ENCODE measurements at regions not wholly inside any gene's neighbourhood (a gene's known extent, or its start where the extent isn't known, plus 50 kb on each side); places are given as distances from the start of the nearest gene placed in this dataset.

- FAIRE-seq = no peak
- CTCF ChIA-PET (ENCODE audit: low intra/inter-chr PET ratio, low total read pairs) = no interaction called here
- Histone ChIP-seq H3K9me3 (ENCODE audit: low read length) (no peaks in the 10 kb centered on the region), H3K27ac (ENCODE audit: extremely low read length, insufficient read depth, low read length) (no peak overlapping the region), H3K36me3 (replicated peaks in 1 of 2; ENCODE audit: control insufficient read depth in 1 of 2, insufficient read depth in 2 of 2, low read length in 2 of 2) (no peaks in the 10 kb centered on the region; a peak in 1 of 5 replicates), H4K20me1 (ENCODE audit: insufficient read depth, low read length) (no peaks in the 10 kb centered on the region), H3K79me2 (ENCODE audit: insufficient read depth, low read length) (no peaks in the 10 kb centered on the region), H3K4me1 (ENCODE audit: insufficient read depth, low read length) (peaks cover 16% of the 10 kb centered on the region), H3K27me3 (ENCODE audit: control insufficient read depth in 1 of 2, insufficient read depth in 2 of 2, low read length in 2 of 2) (no peaks in the 10 kb centered on the region), H2AFZ (ENCODE audit: low read length) (no peak overlapping the region), H3K4me3 (replicated peaks in 1 of 3; ENCODE audit: insufficient read depth in 1 of 3, low read depth in 2 of 3, low read length in 3 of 3) (no peak overlapping the region), H3K9ac (ENCODE audit: insufficient read depth, low read depth, low read length) (no peak overlapping the region), H3K4me2 (ENCODE audit: low read depth, low read length) (no peak overlapping the region)
- BruUV-seq (replicated peaks) = no TSS peak
- in situ Hi-C loops (cut with HindIII; ENCODE audit: extremely low pct_ligation_motif_present, low pct_unique_long_range_greater_than_20kb) = no loop called here
- intact Hi-C loops (cut with micrococcal nuclease; ENCODE audit: unreplicated experiment) = no loop called here
- POLR2A ChIA-PET = interaction anchor here (0.8 to 3.1 kb wide), 2 partner anchors 9 to 10 kb away, joined by 3 to 16 read pairs; no protein-coding TSS in a partner anchor
- no peak for DNase-seq (ENCODE audit: low spot score)
- TF ChIP-seq ATF7-NPFF (CRISPR knock-in tag; IDR thresholded peaks at IDR 0.05; ENCODE audit: low read depth) (no peak), GRHL1 (CRISPR knock-in tag; conservative IDR thresholded peaks at IDR 0.05) (no peak), ZNF329 (CRISPR knock-in tag; IDR thresholded peaks at IDR 0.05; ENCODE audit: low read depth) (peak; percentile 98)
- ATAC-seq = no peak
Measured at GRCh38 chr20:48364055-48364454, 463.7 kb downstream of the PREX1 start.

GRCh38 chr20:48360342-48360975 is 467.3 kb downstream of the PREX1 start:
- ChIA-PET POLR2A (interaction anchor here (2.5 to 2.8 kb wide), 2 partner anchors 12 to 34 kb away, joined by 8 to 13 read pairs; no protein-coding TSS in a partner anchor), CTCF (ENCODE audit: low intra/inter-chr PET ratio, low total read pairs) (no interaction called here)
- H3K27me3 ChIP-seq (ENCODE audit: control insufficient read depth in 1 of 2, insufficient read depth in 2 of 2, low read length in 2 of 2) = no peaks in the 10 kb centered on the region
- no peaks in the 10 kb centered on the region for H3K36me3 ChIP-seq (replicated peaks in 1 of 2; ENCODE audit: control insufficient read depth in 1 of 2, insufficient read depth in 2 of 2, low read length in 2 of 2)
- no peak overlapping the region for H3K27ac ChIP-seq (ENCODE audit: extremely low read length, insufficient read depth, low read length)
- TSS peak; percentile 91 for BruUV-seq (replicated peaks)
- no peaks in the 10 kb centered on the region for H3K79me2 ChIP-seq (ENCODE audit: insufficient read depth, low read length)
- H4K20me1 ChIP-seq (ENCODE audit: insufficient read depth, low read length) = no peaks in the 10 kb centered on the region
- no peaks in the 10 kb centered on the region for H3K9me3 ChIP-seq (ENCODE audit: low read length)
- DNase-seq (ENCODE audit: low spot score) (no peak), FAIRE-seq (no peak), ATAC-seq (no peak)
- H3K9ac ChIP-seq (ENCODE audit: insufficient read depth, low read depth, low read length) = peak overlapping the region; percentile 56; the same call in 1 of the 2 replicates
- peak overlapping the region; percentile 89 for H3K4me2 ChIP-seq (ENCODE audit: low read depth, low read length)
- WGBS (ENCODE audit: low lambda C conversion rate) = 47% methylated on average over 9 of the region's 9 CpGs
- H3K4me1 ChIP-seq (ENCODE audit: insufficient read depth, low read length) = peaks cover 48% of the 10 kb centered on the region
- H2AFZ ChIP-seq (ENCODE audit: low read length) = peak overlapping the region; percentile 32
- in situ Hi-C loops (cut with HindIII; ENCODE audit: extremely low pct_ligation_motif_present, low pct_unique_long_range_greater_than_20kb) = no loop called here
- peak overlapping the region; percentile 57 to 71 (median 66) for H3K4me3 ChIP-seq (replicated peaks in 1 of 3; ENCODE audit: insufficient read depth in 1 of 3, low read depth in 2 of 3, low read length in 3 of 3)
- intact Hi-C loops (cut with micrococcal nuclease; ENCODE audit: unreplicated experiment) = no loop called here
- TF ChIP-seq ISX (CRISPR knock-in tag; conservative IDR thresholded peaks at IDR 0.05) (0 out of 2 replicates have a peak, but pooled peaks have one; percentile 43), ERF (CRISPR knock-in tag; IDR thresholded peaks at IDR 0.05) (no peak), MIER3 (CRISPR knock-in tag; IDR thresholded peaks at IDR 0.05; ENCODE audit: borderline replicate concordance) (no peak), PATZ1 (CRISPR knock-in tag; IDR thresholded peaks at IDR 0.05) (no peak), ZNF574 (CRISPR knock-in tag; IDR thresholded peaks at IDR 0.05) (0 out of 2 replicates have a peak, but pooled peaks have one; percentile 14), ZNF580 (CRISPR knock-in tag; IDR thresholded peaks at IDR 0.05; ENCODE audit: borderline replicate concordance, low read depth) (no peak), KLF12 (CRISPR knock-in tag; IDR thresholded peaks at IDR 0.05; ENCODE audit: borderline replicate concordance) (0 out of 2 replicates have a peak, but pooled peaks have one; percentile 27)
